Peyer's patch (tissue), 4 donors: ENCODE measurements at regions not wholly inside any gene's neighbourhood (a gene's known extent, or its start where the extent isn't known, plus 50 kb on each side); places are given as distances from the start of the nearest gene placed in this dataset.

ENCODE experiments used
- POLR2A ChIP-seq, 2 donors: fragments of 450-650 bp; IDR thresholded peaks; one replicate each; pipeline ENCODE4 v1.5.1; 2017; ENCODE audit warnings: antibody characterized with exemption in 2 of 2, mild to moderate bottlenecking in 2 of 2, moderate library complexity in 2 of 2
- TF ChIP-seq, protein P1 (sequence below), 6 experiments: fragments of 450-650 bp in 4 of 6; fragments of 200-600 bp in 2 of 6; sonication (generic) in 1 of 6; IDR thresholded peaks; one replicate each; pipeline ENCODE4 v1.5.1; 2017 to 2019; ENCODE audit warnings: antibody characterized with exemption in 6 of 6, mild to moderate bottlenecking in 3 of 6, moderate library complexity in 1 of 6

DNA sequence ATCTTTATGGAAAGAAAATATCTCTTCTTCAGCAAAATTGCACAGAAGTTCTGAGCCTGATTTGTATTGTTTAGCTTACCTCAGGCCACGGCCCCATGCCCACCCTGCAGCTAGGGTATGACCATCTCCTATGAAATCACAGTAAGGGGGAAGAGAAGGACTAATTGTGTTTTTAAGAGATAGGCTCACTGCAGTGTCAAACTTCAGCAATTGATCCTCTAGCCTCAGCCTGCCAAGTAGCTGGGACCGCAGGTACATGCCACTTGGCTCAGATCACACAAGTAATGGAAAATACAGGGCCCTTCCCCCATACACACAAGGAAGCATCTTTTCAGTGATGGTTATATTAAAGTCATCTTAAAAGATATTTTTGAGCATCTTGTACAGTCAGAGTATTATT lies 60.0 kb downstream of the DMAC1 start:
- TF ChIP-seq, protein P1, sequence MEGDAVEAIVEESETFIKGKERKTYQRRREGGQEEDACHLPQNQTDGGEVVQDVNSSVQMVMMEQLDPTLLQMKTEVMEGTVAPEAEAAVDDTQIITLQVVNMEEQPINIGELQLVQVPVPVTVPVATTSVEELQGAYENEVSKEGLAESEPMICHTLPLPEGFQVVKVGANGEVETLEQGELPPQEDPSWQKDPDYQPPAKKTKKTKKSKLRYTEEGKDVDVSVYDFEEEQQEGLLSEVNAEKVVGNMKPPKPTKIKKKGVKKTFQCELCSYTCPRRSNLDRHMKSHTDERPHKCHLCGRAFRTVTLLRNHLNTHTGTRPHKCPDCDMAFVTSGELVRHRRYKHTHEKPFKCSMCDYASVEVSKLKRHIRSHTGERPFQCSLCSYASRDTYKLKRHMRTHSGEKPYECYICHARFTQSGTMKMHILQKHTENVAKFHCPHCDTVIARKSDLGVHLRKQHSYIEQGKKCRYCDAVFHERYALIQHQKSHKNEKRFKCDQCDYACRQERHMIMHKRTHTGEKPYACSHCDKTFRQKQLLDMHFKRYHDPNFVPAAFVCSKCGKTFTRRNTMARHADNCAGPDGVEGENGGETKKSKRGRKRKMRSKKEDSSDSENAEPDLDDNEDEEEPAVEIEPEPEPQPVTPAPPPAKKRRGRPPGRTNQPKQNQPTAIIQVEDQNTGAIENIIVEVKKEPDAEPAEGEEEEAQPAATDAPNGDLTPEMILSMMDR (IDR thresholded peaks at IDR 0.05): no peak
- TF ChIP-seq POLR2A (IDR thresholded peaks at IDR 0.05): no peak
